ENCODE measurements at regions not wholly inside any gene's neighbourhood (a gene's known extent, or its start where the extent isn't known, plus 50 kb on each side); places are given as distances from the start of the nearest gene placed in this dataset.
"Not testable (repeated sequence)": the region's sequence is repeated elsewhere in the genome, so short reads cannot be mapped to it uniquely, and the experiment has no call there.

DNA sequence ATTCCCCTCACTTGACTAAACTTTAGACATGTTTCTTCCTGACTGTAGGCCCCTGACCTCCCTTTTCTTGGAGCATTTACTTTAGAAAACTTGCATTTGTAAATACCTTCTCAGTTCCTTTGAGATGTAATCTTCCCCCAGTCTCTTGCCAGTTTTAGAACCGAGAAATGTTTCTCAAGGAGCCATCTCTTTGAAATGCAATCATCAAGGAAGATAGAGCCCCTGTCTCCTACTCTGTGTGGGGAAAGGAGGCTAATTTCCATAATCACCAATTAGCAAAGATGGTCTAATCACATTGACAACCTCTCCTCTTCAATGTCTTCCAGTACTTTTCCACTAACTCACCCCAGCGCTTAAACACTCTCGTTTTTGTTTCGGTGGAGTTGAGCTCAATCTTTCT lies 70.0 kb upstream of the SMIM30 start:
- no peaks in the 10 kb centered on the region for H3K27me3 ChIP-seq (ENCODE audit: control insufficient read depth, insufficient read depth, low read length)
- FAIRE-seq, result no peak
- TF ChIP-seq, protein P1, sequence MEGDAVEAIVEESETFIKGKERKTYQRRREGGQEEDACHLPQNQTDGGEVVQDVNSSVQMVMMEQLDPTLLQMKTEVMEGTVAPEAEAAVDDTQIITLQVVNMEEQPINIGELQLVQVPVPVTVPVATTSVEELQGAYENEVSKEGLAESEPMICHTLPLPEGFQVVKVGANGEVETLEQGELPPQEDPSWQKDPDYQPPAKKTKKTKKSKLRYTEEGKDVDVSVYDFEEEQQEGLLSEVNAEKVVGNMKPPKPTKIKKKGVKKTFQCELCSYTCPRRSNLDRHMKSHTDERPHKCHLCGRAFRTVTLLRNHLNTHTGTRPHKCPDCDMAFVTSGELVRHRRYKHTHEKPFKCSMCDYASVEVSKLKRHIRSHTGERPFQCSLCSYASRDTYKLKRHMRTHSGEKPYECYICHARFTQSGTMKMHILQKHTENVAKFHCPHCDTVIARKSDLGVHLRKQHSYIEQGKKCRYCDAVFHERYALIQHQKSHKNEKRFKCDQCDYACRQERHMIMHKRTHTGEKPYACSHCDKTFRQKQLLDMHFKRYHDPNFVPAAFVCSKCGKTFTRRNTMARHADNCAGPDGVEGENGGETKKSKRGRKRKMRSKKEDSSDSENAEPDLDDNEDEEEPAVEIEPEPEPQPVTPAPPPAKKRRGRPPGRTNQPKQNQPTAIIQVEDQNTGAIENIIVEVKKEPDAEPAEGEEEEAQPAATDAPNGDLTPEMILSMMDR (IDR thresholded peaks at IDR 0.05; ENCODE audit: insufficient read depth, low read length, severe bottlenecking), result no peak
- H3K36me3 ChIP-seq (ENCODE audit: control insufficient read depth, insufficient read depth, low read length), result no peaks in the 10 kb centered on the region
- no peak overlapping the region for H3K4me3 ChIP-seq (ENCODE audit: low read depth, low read length)
- no peak for DNase-seq (ENCODE audit: low read depth)

GRCh38 chr7:113179313-113179712 lies 61.0 kb upstream of the SMIM30 start:
- FAIRE-seq, result no peak
- no peaks in the 10 kb centered on the region for H3K27me3 ChIP-seq (ENCODE audit: control insufficient read depth, insufficient read depth, low read length)
- peak; percentile 16 for DNase-seq (ENCODE audit: low read depth)
- TF ChIP-seq, protein P1 (IDR thresholded peaks at IDR 0.05; ENCODE audit: insufficient read depth, low read length, severe bottlenecking), result no peak
- no peaks in the 10 kb centered on the region for H3K36me3 ChIP-seq (ENCODE audit: control insufficient read depth, insufficient read depth, low read length)
- H3K4me3 ChIP-seq (ENCODE audit: low read depth, low read length), result no peak overlapping the region

GRCh38 chr7:113176836-113177235 lies 58.5 kb upstream of the SMIM30 start:
- FAIRE-seq, result no peak
- no peaks in the 10 kb centered on the region for H3K36me3 ChIP-seq (ENCODE audit: control insufficient read depth, insufficient read depth, low read length)

DNA sequence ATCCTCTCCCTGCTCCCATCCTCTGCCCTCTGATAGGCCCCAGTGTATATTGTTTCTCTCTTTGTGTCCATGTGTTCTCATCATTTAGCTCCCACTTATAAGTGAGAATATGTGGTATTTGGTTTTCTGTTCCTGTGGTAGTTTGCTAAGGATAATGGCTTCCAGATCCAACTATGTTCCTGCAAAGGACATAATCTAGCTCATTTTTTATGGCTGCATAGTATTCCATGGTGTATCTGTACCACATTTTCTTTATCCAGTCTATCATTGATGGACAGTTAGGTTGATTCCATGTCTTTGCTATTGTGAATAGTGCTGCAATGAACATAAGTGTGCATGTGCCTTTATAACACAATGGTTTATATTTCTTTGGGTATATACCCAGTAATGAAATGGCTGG lies 57.8 kb upstream of the SMIM30 start:
- not testable (repeated sequence) for H3K27me3 ChIP-seq (ENCODE audit: control insufficient read depth, insufficient read depth, low read length); DNase-seq (ENCODE audit: low read depth); H3K36me3 ChIP-seq (ENCODE audit: control insufficient read depth, insufficient read depth, low read length); FAIRE-seq; H3K4me3 ChIP-seq (ENCODE audit: low read depth, low read length)

More at GRCh38 chr7:113176836-113177235, 58.5 kb upstream of the SMIM30 start:
- no peak for DNase-seq (ENCODE audit: low read depth)
- H3K4me3 ChIP-seq (ENCODE audit: low read depth, low read length), result no peak overlapping the region
- H3K27me3 ChIP-seq (ENCODE audit: control insufficient read depth, insufficient read depth, low read length), result no peaks in the 10 kb centered on the region
- TF ChIP-seq, protein P1 (IDR thresholded peaks at IDR 0.05; ENCODE audit: insufficient read depth, low read length, severe bottlenecking), result no peak

- H3K27me3 ChIP-seq (ENCODE audit: control insufficient read depth, insufficient read depth, low read length), result no peaks in the 10 kb centered on the region
- FAIRE-seq, result no peak
- TF ChIP-seq, protein P1 (IDR thresholded peaks at IDR 0.05; ENCODE audit: insufficient read depth, low read length, severe bottlenecking), result no peak
Observed at GRCh38 chr7:113175525-113176104, 57.3 kb upstream of the SMIM30 start.

GRCh38 chr7:113172726-113173125 lies 54.4 kb upstream of the SMIM30 start:
- FAIRE-seq, result no peak
- TF ChIP-seq, protein P1 (IDR thresholded peaks at IDR 0.05; ENCODE audit: insufficient read depth, low read length, severe bottlenecking), result no peak
- H3K36me3 ChIP-seq (ENCODE audit: control insufficient read depth, insufficient read depth, low read length), result no peaks in the 10 kb centered on the region
- no peaks in the 10 kb centered on the region for H3K27me3 ChIP-seq (ENCODE audit: control insufficient read depth, insufficient read depth, low read length)
- DNase-seq (ENCODE audit: low read depth), result no peak
- H3K4me3 ChIP-seq (ENCODE audit: low read depth, low read length), result no peak overlapping the region

More at GRCh38 chr7:113175525-113176104, 57.3 kb upstream of the SMIM30 start:
- Histone ChIP-seq H3K4me3 (ENCODE audit: low read depth, low read length) (no peak overlapping the region), H3K36me3 (ENCODE audit: control insufficient read depth, insufficient read depth, low read length) (no peaks in the 10 kb centered on the region)
- DNase-seq (ENCODE audit: low read depth), result no peak
